Esophagus muscularis mucosa (tissue), 3 donors: ENCODE measurements at regions not wholly inside any gene's neighbourhood (a gene's known extent, or its start where the extent isn't known, plus 50 kb on each side); places are given as distances from the start of the nearest gene placed in this dataset.

Experiments used
- CTCF ChIP-seq, 3 experiments: fragments of 200-600 bp in 2 of 3; fragments of 450-650 bp in 1 of 3; sonication (generic) in 2 of 3; IDR thresholded peaks; one replicate each; pipeline ENCODE4 v1.5.1; 2017 to 2019; ENCODE audit warnings: antibody characterized with exemption in 3 of 3, mild to moderate bottlenecking in 2 of 3, moderate library complexity in 1 of 3
- EP300 ChIP-seq: sonication (generic); formaldehyde crosslinking; IDR thresholded peaks from one replicate; pipeline ENCODE4 v1.6.1; 2017; ENCODE audit warnings: antibody characterized with exemption

GRCh38 chr15:39075311-39075710 lies 505.6 kb upstream of the THBS1 start:
- TF ChIP-seq CTCF (IDR thresholded peaks at IDR 0.05), result no peak
- TF ChIP-seq EP300, result no peak
